CD14-positive monocyte (primary cell): ENCODE measurements at regions not wholly inside any gene's neighbourhood (a gene's known extent, or its start where the extent isn't known, plus 50 kb on each side); places are given as distances from the start of the nearest gene placed in this dataset.

Experiments used
- DNase-seq, 3 donors: peaks; one replicate each; pipeline ENCODE4 v3.0.0-alpha.2; 2011 to 2022
- H2AFZ ChIP-seq: 2 replicates; pipeline ENCODE4 v1.6.0; 2012; ENCODE audit warnings: mild to moderate bottlenecking, low read depth, low read length, inconsistent platforms; ENCODE audit not compliant: insufficient read depth, poor library complexity, severe bottlenecking
- H3K27ac ChIP-seq, 2 donors: 1 replicate in 1 of 2; 2 replicates in 1 of 2; pipeline ENCODE4 v1.5.1; 2012 to 2013; ENCODE audit warnings: low read length in 2 of 2, control low read depth in 1 of 2, inconsistent platforms in 1 of 2, low read depth in 1 of 2, mild to moderate bottlenecking in 1 of 2
- H3K27me3 ChIP-seq, 2 donors: one replicate each; pipeline versions ENCODE4 v1.6.0 to v1.6.1; 2011 to 2013; ENCODE audit warnings: low read length in 2 of 2; ENCODE audit not compliant: control insufficient read depth in 2 of 2, insufficient read depth in 2 of 2
- H3K36me3 ChIP-seq, 2 donors: replicated peaks in 1 of 2; 1 replicate in 1 of 2; 2 replicates in 1 of 2; pipeline versions ENCODE4 v1.5.1 to v1.6.1; 2012 to 2013; ENCODE audit warnings: low read length in 2 of 2, control low read depth in 1 of 2, inconsistent platforms in 1 of 2, mild to moderate bottlenecking in 1 of 2; ENCODE audit not compliant: insufficient read depth in 2 of 2, control insufficient read depth in 1 of 2
- H3K4me1 ChIP-seq, 2 donors: 1 replicate in 1 of 2; 2 replicates in 1 of 2; pipeline versions ENCODE4 v1.5.1 to v1.6.1; 2012 to 2013; ENCODE audit warnings: low read length in 2 of 2, control low read depth in 1 of 2, inconsistent platforms in 1 of 2, mild to moderate bottlenecking in 1 of 2, moderate library complexity in 1 of 2; ENCODE audit not compliant: insufficient read depth in 2 of 2, control insufficient read depth in 1 of 2
- H3K4me2 ChIP-seq: replicated peaks from 2 replicates; pipeline ENCODE3; 2012; ENCODE audit warnings: low read length, moderate library complexity, mild to moderate bottlenecking; ENCODE audit not compliant: poor library complexity, severe bottlenecking; ENCODE audit errors: extremely low read depth
- H3K4me3 ChIP-seq, 3 experiments: fragments of 200-600 bp in 1 of 3; sonication (generic) in 1 of 3; replicated peaks in 1 of 3; 1 replicate in 2 of 3; 2 replicates in 1 of 3; pipeline ENCODE4 v1.5.1; 2011 to 2013; ENCODE audit warnings: low read length in 3 of 3, mild to moderate bottlenecking in 3 of 3, control low read depth in 2 of 3, low read depth in 2 of 3, inconsistent platforms in 1 of 3, moderate library complexity in 1 of 3
- H3K79me2 ChIP-seq: 2 replicates; pipeline ENCODE4 v1.6.0; 2012; ENCODE audit warnings: mild to moderate bottlenecking, control low read depth, inconsistent platforms, low read length, moderate library complexity; ENCODE audit not compliant: insufficient read depth
- H3K9ac ChIP-seq: 2 replicates; pipeline ENCODE4 v1.6.0; 2017; ENCODE audit warnings: low read length, mild to moderate bottlenecking; ENCODE audit not compliant: insufficient read depth, poor library complexity, severe bottlenecking
- H3K9me3 ChIP-seq, 2 donors: replicated peaks in 1 of 2; 1 replicate in 1 of 2; 2 replicates in 1 of 2; pipeline versions ENCODE4 v1.5.1 to v1.6.1; 2012 to 2013; ENCODE audit warnings: low read length in 2 of 2, control low read depth in 1 of 2; ENCODE audit not compliant: control insufficient read depth in 1 of 2, insufficient read depth in 1 of 2
- H4K20me1 ChIP-seq: 2 replicates; pipeline ENCODE4 v1.6.0; 2012; ENCODE audit warnings: mild to moderate bottlenecking, low read length, control low read depth, moderate library complexity; ENCODE audit not compliant: insufficient read depth
- H3K27ac Mint-ChIP-seq, 7 donors: one replicate each; pipeline ENCODE4 v1.8.0; 2020; ENCODE audit warnings: mild to moderate bottlenecking in 7 of 7, mixed read lengths in 7 of 7, moderate library complexity in 6 of 7, inconsistent platforms in 2 of 7
- H3K27me3 Mint-ChIP-seq, 3 donors: one replicate each; pipeline ENCODE4 v1.8.0; 2021 to 2022; ENCODE audit warnings: low read depth in 3 of 3, mild to moderate bottlenecking in 3 of 3, mixed read lengths in 3 of 3, moderate library complexity in 3 of 3, inconsistent platforms in 1 of 3
- H3K36me3 Mint-ChIP-seq, 2 donors: one replicate each; pipeline ENCODE4 v1.8.0; 2020; ENCODE audit warnings: mixed read lengths in 2 of 2, inconsistent platforms in 1 of 2, mild to moderate bottlenecking in 1 of 2
- H3K4me1 Mint-ChIP-seq: one replicate; pipeline ENCODE4 v1.8.0; 2020; ENCODE audit warnings: mild to moderate bottlenecking, mixed read lengths
- H3K4me3 Mint-ChIP-seq, 2 donors: one replicate each; pipeline ENCODE4 v1.8.0; 2020; ENCODE audit warnings: mild to moderate bottlenecking in 2 of 2, mixed read lengths in 2 of 2, moderate library complexity in 1 of 2
- H3K9me3 Mint-ChIP-seq, 7 donors: one replicate each; pipeline ENCODE4 v1.8.0; 2020 to 2022; ENCODE audit warnings: mixed read lengths in 7 of 7, mild to moderate bottlenecking in 6 of 7, moderate library complexity in 6 of 7, inconsistent platforms in 2 of 7
- WGBS: methylation state at CpG from one replicate; pipeline ENCODE4 v1.1.5; 2013; ENCODE audit warnings: missing lambda C conversion rate; ENCODE audit not compliant: insufficient coverage; 5-methylcytosine and 5-hydroxymethylcytosine counted together
- intact Hi-C, 2 donors: fragments of 100-400 bp; cut with micrococcal nuclease; formaldehyde crosslinking; loops; one replicate each; pipeline versions ENCODE4 v1.15.0 to v1.15.1; 2023
- TF ChIP-seq, protein P1 (sequence below): fragments of 200-600 bp; IDR thresholded peaks from one replicate; pipeline ENCODE4 v1.8.0; 2022; ENCODE audit warnings: antibody characterized with exemption, mild to moderate bottlenecking

DNA sequence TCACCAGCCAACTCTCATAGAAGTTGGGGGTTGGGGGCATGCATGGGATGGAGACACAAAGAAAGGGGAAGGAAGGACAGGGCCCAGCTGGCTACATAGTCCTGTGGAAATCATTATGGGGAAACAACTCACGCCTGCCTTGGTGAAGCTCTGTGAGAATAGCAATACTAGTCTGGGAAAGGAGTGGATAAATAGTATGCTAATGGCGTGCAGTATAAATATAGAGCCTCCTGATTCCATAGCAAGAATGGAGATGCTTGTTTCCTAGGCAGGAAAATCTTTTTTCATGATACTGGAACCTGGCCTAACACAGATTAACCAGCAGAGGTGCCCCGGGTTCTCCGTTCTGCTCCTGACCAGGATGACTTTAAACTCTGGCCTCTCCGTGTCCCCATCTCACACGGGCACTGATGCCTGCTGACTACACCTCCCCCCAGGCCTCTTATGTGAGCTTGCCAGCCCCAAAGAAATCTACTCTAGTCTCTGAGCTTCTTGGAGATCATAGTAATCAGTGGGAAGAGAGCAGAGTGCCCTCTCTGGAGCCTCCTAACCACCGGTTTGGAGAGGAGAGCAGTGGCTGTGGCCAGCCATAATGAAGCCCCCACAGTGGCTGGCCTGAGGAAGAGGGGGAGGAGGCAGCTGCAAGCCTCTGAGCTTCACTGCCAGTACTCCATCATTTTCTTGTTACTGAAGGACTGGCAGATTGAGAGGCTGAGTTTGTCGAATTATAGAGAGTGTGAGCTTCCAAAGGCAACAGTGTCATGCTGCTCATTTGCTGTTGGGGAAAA lies 355.0 kb upstream of the SEMA6D start:
- TF ChIP-seq, protein P1, sequence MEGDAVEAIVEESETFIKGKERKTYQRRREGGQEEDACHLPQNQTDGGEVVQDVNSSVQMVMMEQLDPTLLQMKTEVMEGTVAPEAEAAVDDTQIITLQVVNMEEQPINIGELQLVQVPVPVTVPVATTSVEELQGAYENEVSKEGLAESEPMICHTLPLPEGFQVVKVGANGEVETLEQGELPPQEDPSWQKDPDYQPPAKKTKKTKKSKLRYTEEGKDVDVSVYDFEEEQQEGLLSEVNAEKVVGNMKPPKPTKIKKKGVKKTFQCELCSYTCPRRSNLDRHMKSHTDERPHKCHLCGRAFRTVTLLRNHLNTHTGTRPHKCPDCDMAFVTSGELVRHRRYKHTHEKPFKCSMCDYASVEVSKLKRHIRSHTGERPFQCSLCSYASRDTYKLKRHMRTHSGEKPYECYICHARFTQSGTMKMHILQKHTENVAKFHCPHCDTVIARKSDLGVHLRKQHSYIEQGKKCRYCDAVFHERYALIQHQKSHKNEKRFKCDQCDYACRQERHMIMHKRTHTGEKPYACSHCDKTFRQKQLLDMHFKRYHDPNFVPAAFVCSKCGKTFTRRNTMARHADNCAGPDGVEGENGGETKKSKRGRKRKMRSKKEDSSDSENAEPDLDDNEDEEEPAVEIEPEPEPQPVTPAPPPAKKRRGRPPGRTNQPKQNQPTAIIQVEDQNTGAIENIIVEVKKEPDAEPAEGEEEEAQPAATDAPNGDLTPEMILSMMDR, result no peak
- H3K4me3 Mint-ChIP-seq, result no peak overlapping the region
- H4K20me1 ChIP-seq, result no peaks in the 10 kb centered on the region
- H3K36me3 Mint-ChIP-seq, result no peaks in the 10 kb centered on the region
- peaks cover 0 to 4% of the 10 kb centered on the region in 2 donors for H3K9me3 ChIP-seq
- intact Hi-C loops, result no loop called here
- H3K4me2 ChIP-seq, result no peak overlapping the region
- H3K4me1 ChIP-seq, result no peaks in the 10 kb centered on the region
- H3K36me3 ChIP-seq, result no peaks in the 10 kb centered on the region
- peaks cover 0 to 2% (median 0%) of the 10 kb centered on the region in 3 donors for H3K27me3 Mint-ChIP-seq
- no peak overlapping the region for H2AFZ ChIP-seq
- no peak overlapping the region for H3K4me3 ChIP-seq
- H3K9ac ChIP-seq, result no peak overlapping the region
- no peak overlapping the region for H3K27ac ChIP-seq
- 83% methylated on average over 4 of the region's 8 CpGs for WGBS
- no peaks in the 10 kb centered on the region for H3K4me1 Mint-ChIP-seq
- no peaks in the 10 kb centered on the region for H3K79me2 ChIP-seq
- H3K27me3 ChIP-seq, result no peaks in the 10 kb centered on the region
- H3K27ac Mint-ChIP-seq, result no peak overlapping the region
- no peak for DNase-seq
- H3K9me3 Mint-ChIP-seq, result peaks cover 0 to 17% (median 4%) of the 10 kb centered on the region in 7 donors

DNA sequence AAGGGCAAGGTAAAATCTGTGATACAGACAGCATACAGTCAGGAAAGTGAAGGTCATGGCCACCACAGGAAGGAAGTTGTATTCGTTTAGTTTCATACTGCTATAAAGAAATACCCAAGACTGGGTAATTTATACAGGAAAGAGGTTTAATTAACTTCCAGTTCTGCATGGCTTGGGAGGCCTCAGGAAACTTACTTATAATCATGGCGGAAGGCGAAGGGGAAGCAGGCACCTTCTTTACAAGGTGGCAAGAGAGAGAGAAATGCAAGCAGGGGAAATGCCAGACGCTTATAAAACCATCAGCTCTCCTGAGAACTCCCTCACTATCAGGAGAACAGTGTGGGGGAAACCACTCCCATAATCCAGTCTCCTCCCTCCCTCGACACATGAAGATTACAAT lies 353.7 kb upstream of the SEMA6D start:
- WGBS, result 100% methylated on average over 1 of the region's 5 CpGs
- H4K20me1 ChIP-seq, result no peaks in the 10 kb centered on the region
- Mint-ChIP-seq H3K9me3 (peaks cover 0 to 17% (median 4%) of the 10 kb centered on the region in 7 donors), H3K27ac (no peak overlapping the region), H3K4me3 (no peak overlapping the region), H3K4me1 (no peaks in the 10 kb centered on the region), H3K27me3 (peaks cover 0 to 2% (median 0%) of the 10 kb centered on the region in 3 donors), H3K36me3 (no peaks in the 10 kb centered on the region)
- intact Hi-C loops, result no loop called here
- H3K27me3 ChIP-seq, result no peaks in the 10 kb centered on the region
- H3K4me3 ChIP-seq, result no peak overlapping the region
- TF ChIP-seq, protein P1, result no peak
- no peak for DNase-seq
- no peaks in the 10 kb centered on the region for H3K36me3 ChIP-seq
- H3K27ac ChIP-seq, result no peak overlapping the region
- no peaks in the 10 kb centered on the region for H3K79me2 ChIP-seq
- H3K9ac ChIP-seq, result no peak overlapping the region
- peaks cover 0 to 4% of the 10 kb centered on the region in 2 donors for H3K9me3 ChIP-seq
- H3K4me1 ChIP-seq, result no peaks in the 10 kb centered on the region
- no peak overlapping the region for H3K4me2 ChIP-seq
- no peak overlapping the region for H2AFZ ChIP-seq
